SU-DHL-6 (cell line): ENCODE measurements at regions not wholly inside any gene's neighbourhood (a gene's known extent, or its start where the extent isn't known, plus 50 kb on each side); places are given as distances from the start of the nearest gene placed in this dataset.

ENCODE experiments used
- H2AFZ ChIP-seq: fragments of 200-600 bp; sonication (generic); 2 replicates; pipeline ENCODE4 v1.6.1; 2014; ENCODE audit warnings: low read depth, mild to moderate bottlenecking, moderate library complexity, mixed read lengths, antibody characterized with exemption, low read length; ENCODE audit not compliant: severe bottlenecking
- H3F3A ChIP-seq: fragments of 200-600 bp; shearing (Covaris generic); 2 replicates; pipeline ENCODE4 v1.6.0; 2016; ENCODE audit warnings: antibody characterized with exemption, mild to moderate bottlenecking; ENCODE audit not compliant: insufficient read depth
- H3K27ac ChIP-seq: fragments of 200-600 bp; sonication (generic); 2 replicates; pipeline ENCODE4 v1.5.1; 2016; ENCODE audit warnings: low read depth, mild to moderate bottlenecking, low read length, moderate library complexity, mixed read lengths
- H3K27me3 ChIP-seq: fragments of 200-600 bp; sonication (generic), shearing (Covaris generic); 2 replicates; pipeline ENCODE4 v1.6.0; 2014; ENCODE audit warnings: mild to moderate bottlenecking, low read length
- H3K36me3 ChIP-seq: fragments of 200-600 bp; sonication (generic); 2 replicates; pipeline ENCODE4 v1.6.1; 2014; ENCODE audit warnings: mild to moderate bottlenecking, low read length, mixed read lengths
- H3K4me2 ChIP-seq: fragments of 300-600, 200-600 bp; shearing (Covaris generic), sonication (generic); 2 replicates; pipeline ENCODE4 v1.6.0; 2014; ENCODE audit warnings: low read length, low read depth, mild to moderate bottlenecking; ENCODE audit not compliant: poor library complexity, severe bottlenecking
- H3K4me3 ChIP-seq: fragments of 200-600 bp; sonication (generic); 2 replicates; pipeline ENCODE4 v1.5.1; 2014; ENCODE audit warnings: antibody characterized with exemption, low read length, mild to moderate bottlenecking, mixed read lengths; ENCODE audit not compliant: insufficient read depth, poor library complexity, severe bottlenecking
- H3K79me2 ChIP-seq: fragments of 200-600 bp; sonication (generic); 2 replicates; pipeline ENCODE4 v1.6.1; 2014; ENCODE audit warnings: mild to moderate bottlenecking, low read length, moderate library complexity; ENCODE audit not compliant: insufficient read depth
- H3K9ac ChIP-seq: fragments of 200-600 bp; sonication (generic); 2 replicates; pipeline ENCODE4 v1.7.0; 2014; ENCODE audit warnings: mild to moderate bottlenecking, low read length
- H3K9me2 ChIP-seq: fragments of 200-600 bp; sonication (generic); replicated peaks from 2 replicates; pipeline ENCODE4 v1.6.1; 2014; ENCODE audit warnings: low read length; ENCODE audit not compliant: insufficient read depth
- H3K9me3 ChIP-seq: fragments of 200-600 bp; sonication (generic); 2 replicates; pipeline ENCODE4 v1.6.1; 2014; ENCODE audit warnings: low read length, mixed read lengths; ENCODE audit not compliant: insufficient read depth
- H4K20me1 ChIP-seq: fragments of 200-600 bp; sonication (generic); 2 replicates; pipeline ENCODE4 v1.6.1; 2014; ENCODE audit warnings: low read depth, mild to moderate bottlenecking, antibody characterized with exemption, low read length, moderate library complexity, mixed read lengths
- CTCF ChIP-seq: fragments of 200-600 bp; sonication (generic); IDR thresholded peaks from one replicate; pipeline ENCODE4 v1.5.1; 2017; ENCODE audit warnings: antibody characterized with exemption, mild to moderate bottlenecking, low read length, moderate library complexity; ENCODE audit not compliant: insufficient read depth, poor library complexity, severe bottlenecking
- EZH2phosphoT487 ChIP-seq: fragments of 200-600 bp; sonication (generic), shearing (Covaris generic); conservative IDR thresholded peaks from 2 replicates; pipeline ENCODE4 v1.6.1; 2018; ENCODE audit warnings: mild to moderate bottlenecking, antibody characterized with exemption, low read length, moderate library complexity, mixed read lengths

GRCh38 chr11:35078470-35078735 is 60.6 kb upstream of the CD44 start:
- no peak overlapping the region for H3K27ac ChIP-seq
- no peaks in the 10 kb centered on the region for H3K9me2 ChIP-seq
- H3K9me3 ChIP-seq: no peaks in the 10 kb centered on the region
- no peaks in the 10 kb centered on the region for H3K27me3 ChIP-seq
- H3K9ac ChIP-seq: no peak overlapping the region
- no peak overlapping the region for H3K4me2 ChIP-seq
- no peaks in the 10 kb centered on the region for H4K20me1 ChIP-seq
- no peak overlapping the region for H3K4me3 ChIP-seq
- no peaks in the 10 kb centered on the region for H3K36me3 ChIP-seq
- no peak for TF ChIP-seq CTCF
- no peak for TF ChIP-seq EZH2phosphoT487
- H2AFZ ChIP-seq: no peak overlapping the region
- H3F3A ChIP-seq: no peaks in the 10 kb centered on the region
- H3K79me2 ChIP-seq: no peaks in the 10 kb centered on the region

GRCh38 chr11:35079611-35080010 is 59.4 kb upstream of the CD44 start:
- H3F3A ChIP-seq: no peaks in the 10 kb centered on the region
- H4K20me1 ChIP-seq: no peaks in the 10 kb centered on the region
- TF ChIP-seq CTCF: no peak
- TF ChIP-seq EZH2phosphoT487: no peak
- no peak overlapping the region for H2AFZ ChIP-seq
- H3K4me2 ChIP-seq: no peak overlapping the region
- no peaks in the 10 kb centered on the region for H3K9me3 ChIP-seq
- H3K36me3 ChIP-seq: no peaks in the 10 kb centered on the region
- no peaks in the 10 kb centered on the region for H3K9me2 ChIP-seq
- no peaks in the 10 kb centered on the region for H3K79me2 ChIP-seq
- H3K27me3 ChIP-seq: no peaks in the 10 kb centered on the region
- H3K9ac ChIP-seq: no peak overlapping the region
- H3K4me3 ChIP-seq: no peak overlapping the region
- H3K27ac ChIP-seq: no peak overlapping the region

- Histone ChIP-seq H3K27ac (no peak overlapping the region), H3K4me2 (no peak overlapping the region), H2AFZ (no peak overlapping the region)
Measured at GRCh38 chr11:35082321-35083180, 56.4 kb upstream of the CD44 start.

More at GRCh38 chr11:35082321-35083180, 56.4 kb upstream of the CD44 start:
- Histone ChIP-seq H3K9me2 (no peaks in the 10 kb centered on the region), H3K9me3 (no peaks in the 10 kb centered on the region), H3K36me3 (no peaks in the 10 kb centered on the region), H3F3A (no peaks in the 10 kb centered on the region), H3K27me3 (no peaks in the 10 kb centered on the region), H3K79me2 (no peaks in the 10 kb centered on the region), H3K9ac (no peak overlapping the region), H4K20me1 (no peaks in the 10 kb centered on the region), H3K4me3 (no peak overlapping the region)
- TF ChIP-seq EZH2phosphoT487 (no peak), CTCF (no peak)
